Loucy (cell line): ENCODE measurements at regions not wholly inside any gene's neighbourhood (a gene's known extent, or its start where the extent isn't known, plus 50 kb on each side); places are given as distances from the start of the nearest gene placed in this dataset.

Experiments used
- H2AFZ ChIP-seq: fragments of 200-600 bp; sonication (generic); 2 replicates; pipeline ENCODE4 v1.6.0; 2016; ENCODE audit warnings: antibody characterized with exemption, mild to moderate bottlenecking, low read length, moderate library complexity
- H3F3A ChIP-seq: fragments of 200-600 bp; 2 replicates; pipeline ENCODE4 v1.6.0; 2016; ENCODE audit warnings: antibody characterized with exemption, low read depth, mild to moderate bottlenecking
- H3K27me3 ChIP-seq: fragments of 200-600 bp; sonication (generic); 2 replicates; pipeline ENCODE4 v1.6.1; 2014; ENCODE audit warnings: low read length, mild to moderate bottlenecking; ENCODE audit not compliant: insufficient read depth, poor library complexity, severe bottlenecking
- H3K36me3 ChIP-seq: fragments of 200-600 bp; sonication (generic); 2 replicates; pipeline ENCODE4 v1.6.1; 2016; ENCODE audit warnings: low read length; ENCODE audit not compliant: insufficient read depth
- H3K4me1 ChIP-seq: fragments of 200-600 bp; sonication (generic); 2 replicates; pipeline ENCODE4 v1.5.1; 2014; ENCODE audit warnings: low read length, mild to moderate bottlenecking; ENCODE audit not compliant: insufficient read depth, poor library complexity, severe bottlenecking
- H3K4me2 ChIP-seq: fragments of 200-600 bp; sonication (generic); 2 replicates; pipeline ENCODE4 v1.6.0; 2014; ENCODE audit warnings: antibody characterized with exemption, low read length, low read depth, mild to moderate bottlenecking; ENCODE audit not compliant: poor library complexity, severe bottlenecking
- H3K4me3 ChIP-seq: fragments of 200-600 bp; sonication (generic); 2 replicates; pipeline ENCODE4 v1.5.1; 2014; ENCODE audit warnings: low read length, mild to moderate bottlenecking, mixed read lengths; ENCODE audit not compliant: poor library complexity, severe bottlenecking
- H3K79me2 ChIP-seq: fragments of 200-600 bp; sonication (generic); 2 replicates; pipeline ENCODE4 v1.6.1; 2014; ENCODE audit warnings: low read length; ENCODE audit not compliant: insufficient read depth
- H3K9ac ChIP-seq: fragments of 200-600 bp; sonication (generic); 2 replicates; pipeline ENCODE4 v1.6.0; 2014; ENCODE audit warnings: mild to moderate bottlenecking, low read depth, low read length, moderate library complexity; ENCODE audit not compliant: poor library complexity, severe bottlenecking
- H3K9me2 ChIP-seq: fragments of 200-600 bp; sonication (generic); replicated peaks from 2 replicates; pipeline ENCODE4 v1.6.1; 2016; ENCODE audit warnings: low read depth, low read length, mixed read lengths
- H3K9me3 ChIP-seq: fragments of 200-600 bp; sonication (generic); 2 replicates; pipeline ENCODE4 v1.6.1; 2014; ENCODE audit warnings: mild to moderate bottlenecking, antibody characterized with exemption, low read length, low read depth; ENCODE audit not compliant: insufficient read depth
- H4K20me1 ChIP-seq: fragments of 200-600 bp; sonication (generic); 2 replicates; pipeline ENCODE4 v1.6.0; 2014; ENCODE audit warnings: antibody characterized with exemption, low read length, mild to moderate bottlenecking; ENCODE audit not compliant: insufficient read depth, poor library complexity, severe bottlenecking
- CTCF ChIP-seq: fragments of 200-600 bp; sonication (generic); conservative IDR thresholded peaks from 2 replicates; pipeline ENCODE4 v1.5.1; 2014; ENCODE audit warnings: mild to moderate bottlenecking, antibody characterized with exemption, low read length
- EZH2phosphoT487 ChIP-seq: fragments of 200-600 bp; IDR thresholded peaks from 2 replicates; pipeline ENCODE4 v1.6.1; 2018; ENCODE audit warnings: antibody characterized with exemption, mild to moderate bottlenecking, moderate library complexity, borderline replicate concordance

- Histone ChIP-seq H3F3A (no peaks in the 10 kb centered on the region), H3K27me3 (no peaks in the 10 kb centered on the region), H3K4me3 (no peak overlapping the region), H3K9me3 (no peaks in the 10 kb centered on the region), H3K36me3 (no peaks in the 10 kb centered on the region), H3K79me2 (no peaks in the 10 kb centered on the region), H4K20me1 (no peaks in the 10 kb centered on the region), H3K9ac (no peak overlapping the region), H3K9me2 (no peaks in the 10 kb centered on the region), H3K4me2 (no peak overlapping the region), H2AFZ (no peak overlapping the region), H3K4me1 (no peaks in the 10 kb centered on the region)
- TF ChIP-seq EZH2phosphoT487 (no peak), CTCF (no peak)
Measured at GRCh38 chr2:120563616-120564015, 172.1 kb upstream of the GLI2 start.

GRCh38 chr2:120564213-120565094 is 171.2 kb upstream of the GLI2 start:
- Histone ChIP-seq H3K79me2 (no peaks in the 10 kb centered on the region), H3K4me2 (no peak overlapping the region), H3K9me2 (no peaks in the 10 kb centered on the region), H3K9ac (no peak overlapping the region), H3K4me3 (no peak overlapping the region), H3K36me3 (no peaks in the 10 kb centered on the region), H3F3A (no peaks in the 10 kb centered on the region), H2AFZ (no peak overlapping the region), H3K4me1 (no peaks in the 10 kb centered on the region), H3K27me3 (no peaks in the 10 kb centered on the region), H3K9me3 (no peaks in the 10 kb centered on the region), H4K20me1 (no peaks in the 10 kb centered on the region)
- TF ChIP-seq EZH2phosphoT487 (no peak), CTCF (no peak)

- H2AFZ ChIP-seq, result no peak overlapping the region
- H4K20me1 ChIP-seq, result no peaks in the 10 kb centered on the region
- no peak overlapping the region for H3K4me2 ChIP-seq
- H3F3A ChIP-seq, result no peaks in the 10 kb centered on the region
- no peaks in the 10 kb centered on the region for H3K4me1 ChIP-seq
- no peaks in the 10 kb centered on the region for H3K9me3 ChIP-seq
- no peaks in the 10 kb centered on the region for H3K36me3 ChIP-seq
- H3K9me2 ChIP-seq, result no peaks in the 10 kb centered on the region
- H3K27me3 ChIP-seq, result no peaks in the 10 kb centered on the region
- no peak overlapping the region for H3K4me3 ChIP-seq
- H3K79me2 ChIP-seq, result no peaks in the 10 kb centered on the region
- TF ChIP-seq CTCF (no peak), EZH2phosphoT487 (no peak)
- H3K9ac ChIP-seq, result no peak overlapping the region
Measured at GRCh38 chr2:120565095-120565460, 170.6 kb upstream of the GLI2 start.
